ENCODE measurements at regions not wholly inside any gene's neighbourhood (a gene's known extent, or its start where the extent isn't known, plus 50 kb on each side); places are given as distances from the start of the nearest gene placed in this dataset.

DNA sequence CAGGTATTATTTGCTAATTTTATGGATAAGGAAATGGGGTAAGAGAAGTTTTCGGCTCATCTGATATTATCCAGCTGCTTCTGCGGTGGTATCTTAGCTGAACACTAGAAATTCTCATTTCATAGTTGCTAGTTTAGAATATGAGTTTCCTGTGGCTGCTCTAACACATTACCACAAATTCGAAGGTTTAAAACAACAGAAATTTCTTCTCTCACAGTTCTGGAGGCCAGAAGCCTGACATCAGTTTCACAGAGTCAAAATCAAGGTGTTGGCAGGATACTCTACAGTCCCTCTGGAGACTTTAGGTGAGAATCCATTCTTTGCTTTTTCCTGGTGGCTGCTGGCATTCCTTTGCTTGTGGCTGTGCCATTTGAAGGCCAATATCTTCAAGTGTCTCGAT lies 205.9 kb downstream of the PTEN start:
- DNase-seq (ENCODE audit: low read depth) = no peak
- no peak for TF ChIP-seq CTCF (conservative IDR thresholded peaks at IDR 0.05; ENCODE audit: control insufficient read depth, insufficient read depth, low read depth, low read length)
- H3K4me3 ChIP-seq (ENCODE audit: control insufficient read depth, low read depth, low read length) = no peak overlapping the region

DNA sequence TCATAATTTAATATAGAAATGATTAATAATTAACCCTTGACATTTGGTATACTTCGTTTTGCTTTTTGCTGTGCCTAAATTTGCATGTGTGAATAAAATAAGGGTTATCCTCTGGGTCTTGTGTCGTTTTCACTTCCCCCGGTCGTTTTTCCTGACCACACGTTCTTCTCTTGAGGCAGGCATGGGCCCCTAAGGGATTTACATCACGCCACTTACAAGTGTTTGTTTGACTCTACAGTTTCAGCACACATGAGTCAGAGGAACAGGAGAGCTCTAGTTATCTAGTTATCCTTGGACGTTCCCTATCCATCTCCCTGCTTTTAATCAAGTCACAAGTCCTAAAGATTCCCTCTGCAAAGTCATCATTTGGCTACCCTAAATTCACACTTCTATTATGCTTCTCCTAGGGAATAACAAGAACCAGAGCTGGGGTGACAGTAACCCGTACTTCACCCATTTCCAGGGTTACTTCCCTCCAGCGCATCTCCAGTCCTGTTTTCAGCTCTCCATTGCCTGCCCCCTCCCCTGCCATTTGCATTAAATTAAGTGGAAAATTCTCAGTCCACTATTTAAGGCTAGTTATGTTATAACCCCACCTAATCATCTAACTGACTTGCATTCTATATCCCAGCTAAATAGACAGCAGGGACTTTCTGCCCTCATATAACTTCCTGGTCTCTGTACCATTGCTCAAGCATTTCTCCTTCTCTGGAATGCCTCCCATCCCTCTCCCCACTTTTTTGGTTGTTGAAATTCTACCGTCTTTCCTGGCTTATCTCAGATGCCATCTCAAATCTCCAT lies 206.9 kb downstream of the PTEN start:
- TF ChIP-seq CTCF (conservative IDR thresholded peaks at IDR 0.05; ENCODE audit: control insufficient read depth, insufficient read depth, low read depth, low read length) = no peak
- DNase-seq (ENCODE audit: low read depth) = peak; percentile 79
- no peak overlapping the region for H3K4me3 ChIP-seq (ENCODE audit: control insufficient read depth, low read depth, low read length)

- TF ChIP-seq CTCF (conservative IDR thresholded peaks at IDR 0.05; ENCODE audit: control insufficient read depth, insufficient read depth, low read depth, low read length) = no peak
- DNase-seq (ENCODE audit: low read depth) = no peak
- no peak overlapping the region for H3K4me3 ChIP-seq (ENCODE audit: control insufficient read depth, low read depth, low read length)
Observed at GRCh38 chr10:88071879-88072278, 208.5 kb downstream of the PTEN start.

GRCh38 chr10:88073682-88074081 lies 210.3 kb downstream of the PTEN start:
- no peak for TF ChIP-seq CTCF (conservative IDR thresholded peaks at IDR 0.05; ENCODE audit: control insufficient read depth, insufficient read depth, low read depth, low read length)
- no peak for DNase-seq (ENCODE audit: low read depth)
- H3K4me3 ChIP-seq (ENCODE audit: control insufficient read depth, low read depth, low read length) = no peak overlapping the region

- DNase-seq (ENCODE audit: low read depth) = no peak
- H3K4me3 ChIP-seq (ENCODE audit: control insufficient read depth, low read depth, low read length) = no peak overlapping the region
- TF ChIP-seq CTCF (conservative IDR thresholded peaks at IDR 0.05; ENCODE audit: control insufficient read depth, insufficient read depth, low read depth, low read length) = no peak
Observed at GRCh38 chr10:88074971-88075370, 211.5 kb downstream of the PTEN start.

- TF ChIP-seq CTCF (conservative IDR thresholded peaks at IDR 0.05; ENCODE audit: control insufficient read depth, insufficient read depth, low read depth, low read length) = no peak
- H3K4me3 ChIP-seq (ENCODE audit: control insufficient read depth, low read depth, low read length) = no peak overlapping the region
- no peak for DNase-seq (ENCODE audit: low read depth)
Observed at GRCh38 chr10:88076027-88076880, 212.8 kb downstream of the PTEN start.
